Breast epithelium (tissue), 4 donors: ENCODE measurements at regions not wholly inside any gene's neighbourhood (a gene's known extent, or its start where the extent isn't known, plus 50 kb on each side); places are given as distances from the start of the nearest gene placed in this dataset.

Experiments
- DNase-seq, 2 donors: peaks; one replicate each; pipeline ENCODE4 v3.0.0-alpha.2; 2019; ENCODE audit warnings: low spot score in 2 of 2
- H3K27ac ChIP-seq, 2 donors: fragments of 200-600 bp; sonication (generic) in 1 of 2; one replicate each; pipeline ENCODE4 v1.5.1; 2016 to 2019; ENCODE audit warnings: mild to moderate bottlenecking in 1 of 2
- H3K27me3 ChIP-seq, 2 donors: fragments of 200-600 bp; sonication (generic) in 1 of 2; one replicate each; pipeline versions ENCODE4 v1.5.1 to v1.6.0; 2017 to 2019; ENCODE audit warnings: control low read depth in 1 of 2, mild to moderate bottlenecking in 1 of 2
- H3K36me3 ChIP-seq: fragments of 200-600 bp; one replicate; pipeline ENCODE4 v1.5.1; 2019
- H3K4me1 ChIP-seq, 2 donors: fragments of 200-600 bp; sonication (generic); one replicate each; pipeline ENCODE4 v1.5.1; 2016 to 2019; ENCODE audit warnings: control low read depth in 1 of 2
- H3K4me3 ChIP-seq, 3 donors: fragments of 200-600 bp; sonication (generic); 1 replicate in 2 of 3; 2 replicates in 1 of 3; pipeline ENCODE4 v1.5.1; 2016 to 2019; ENCODE audit warnings: mild to moderate bottlenecking in 3 of 3, moderate library complexity in 2 of 3
- H3K9me3 ChIP-seq, 2 donors: fragments of 200-600 bp; sonication (generic) in 1 of 2; one replicate each; pipeline ENCODE4 v1.5.1; 2016 to 2019; ENCODE audit warnings: control low read depth in 1 of 2
- POLR2A ChIP-seq: fragments of 450-650 bp; IDR thresholded peaks from one replicate; pipeline ENCODE4 v1.6.1; 2016; ENCODE audit warnings: antibody characterized with exemption, mild to moderate bottlenecking, moderate library complexity
- POLR2AphosphoS5 ChIP-seq, 3 donors: sonication (generic); formaldehyde crosslinking; IDR thresholded peaks; one replicate each; pipeline ENCODE4 v1.6.1; 2017; ENCODE audit warnings: antibody characterized with exemption in 3 of 3
- intact Hi-C: fragments of 100-400 bp; cut with DNase I; formaldehyde crosslinking; loops from one replicate; pipeline ENCODE4 v1.15.1; 2023; ENCODE audit warnings: low total_unique reads
- TF ChIP-seq, protein P1 (sequence below), 3 donors: fragments of 450-650 bp; IDR thresholded peaks; one replicate each; pipeline ENCODE4 v1.5.1; 2016 to 2017; ENCODE audit warnings: antibody characterized with exemption in 3 of 3, mild to moderate bottlenecking in 3 of 3, moderate library complexity in 3 of 3

DNA sequence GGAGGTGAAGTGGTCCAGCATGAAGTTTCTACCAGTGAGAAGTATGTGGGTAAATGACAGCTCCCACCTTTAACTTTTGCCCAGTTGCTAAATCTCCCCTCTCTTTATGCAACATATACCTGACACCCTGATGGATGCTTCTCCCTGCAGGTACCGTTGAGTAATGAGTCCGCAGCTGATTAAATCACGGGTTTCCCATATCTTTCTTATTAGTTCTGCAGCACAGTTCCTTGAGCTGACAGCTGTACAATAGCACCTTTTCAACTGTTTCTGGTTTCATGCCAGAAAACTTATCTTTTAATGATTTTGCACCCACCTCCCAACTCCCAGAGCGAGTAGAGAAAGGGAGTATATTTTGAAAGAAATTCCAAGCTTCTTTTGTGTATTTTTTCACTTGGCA, 161.0 kb upstream of the TUT7 start:
- Histone ChIP-seq H3K9me3 (no peaks in the 10 kb centered on the region), H3K4me3 (no peak overlapping the region), H3K27ac (no peak overlapping the region), H3K27me3 (no peaks in the 10 kb centered on the region), H3K36me3 (no peaks in the 10 kb centered on the region), H3K4me1 (no peaks in the 10 kb centered on the region)
- intact Hi-C loops: no loop called here
- no peak for DNase-seq
- TF ChIP-seq POLR2AphosphoS5 (IDR thresholded peaks at IDR 0.05) (no peak), POLR2A (no peak)
- TF ChIP-seq, protein P1, sequence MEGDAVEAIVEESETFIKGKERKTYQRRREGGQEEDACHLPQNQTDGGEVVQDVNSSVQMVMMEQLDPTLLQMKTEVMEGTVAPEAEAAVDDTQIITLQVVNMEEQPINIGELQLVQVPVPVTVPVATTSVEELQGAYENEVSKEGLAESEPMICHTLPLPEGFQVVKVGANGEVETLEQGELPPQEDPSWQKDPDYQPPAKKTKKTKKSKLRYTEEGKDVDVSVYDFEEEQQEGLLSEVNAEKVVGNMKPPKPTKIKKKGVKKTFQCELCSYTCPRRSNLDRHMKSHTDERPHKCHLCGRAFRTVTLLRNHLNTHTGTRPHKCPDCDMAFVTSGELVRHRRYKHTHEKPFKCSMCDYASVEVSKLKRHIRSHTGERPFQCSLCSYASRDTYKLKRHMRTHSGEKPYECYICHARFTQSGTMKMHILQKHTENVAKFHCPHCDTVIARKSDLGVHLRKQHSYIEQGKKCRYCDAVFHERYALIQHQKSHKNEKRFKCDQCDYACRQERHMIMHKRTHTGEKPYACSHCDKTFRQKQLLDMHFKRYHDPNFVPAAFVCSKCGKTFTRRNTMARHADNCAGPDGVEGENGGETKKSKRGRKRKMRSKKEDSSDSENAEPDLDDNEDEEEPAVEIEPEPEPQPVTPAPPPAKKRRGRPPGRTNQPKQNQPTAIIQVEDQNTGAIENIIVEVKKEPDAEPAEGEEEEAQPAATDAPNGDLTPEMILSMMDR (IDR thresholded peaks at IDR 0.05): no peak

DNA sequence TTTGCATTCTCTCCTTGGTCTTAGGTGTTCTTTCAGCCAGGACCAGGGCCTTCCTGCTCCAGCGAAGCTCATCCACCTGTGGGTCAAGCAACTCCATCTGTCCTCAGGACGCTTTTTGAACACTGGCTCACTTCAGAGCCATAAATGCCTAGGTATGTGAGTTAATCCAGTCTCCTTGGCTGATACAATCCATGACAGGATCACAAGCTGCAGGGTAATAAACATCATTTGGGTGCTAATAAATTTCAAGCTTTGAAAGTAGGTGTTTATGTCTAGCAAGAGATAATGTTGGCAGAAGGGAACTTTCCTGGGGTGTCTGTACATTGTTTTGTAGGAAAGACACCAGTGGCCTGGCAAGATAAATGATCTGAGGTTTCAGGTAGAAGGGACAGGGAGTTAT, 159.2 kb upstream of the TUT7 start:
- no peaks in the 10 kb centered on the region for H3K9me3 ChIP-seq
- H3K27me3 ChIP-seq: no peaks in the 10 kb centered on the region
- intact Hi-C loops: no loop called here
- H3K4me3 ChIP-seq: no peak overlapping the region
- no peak overlapping the region for H3K27ac ChIP-seq
- H3K36me3 ChIP-seq: no peaks in the 10 kb centered on the region
- H3K4me1 ChIP-seq: no peaks in the 10 kb centered on the region
- no peak for DNase-seq
- TF ChIP-seq POLR2AphosphoS5 (IDR thresholded peaks at IDR 0.05): no peak
- TF ChIP-seq, protein P1 (IDR thresholded peaks at IDR 0.05): no peak

DNA sequence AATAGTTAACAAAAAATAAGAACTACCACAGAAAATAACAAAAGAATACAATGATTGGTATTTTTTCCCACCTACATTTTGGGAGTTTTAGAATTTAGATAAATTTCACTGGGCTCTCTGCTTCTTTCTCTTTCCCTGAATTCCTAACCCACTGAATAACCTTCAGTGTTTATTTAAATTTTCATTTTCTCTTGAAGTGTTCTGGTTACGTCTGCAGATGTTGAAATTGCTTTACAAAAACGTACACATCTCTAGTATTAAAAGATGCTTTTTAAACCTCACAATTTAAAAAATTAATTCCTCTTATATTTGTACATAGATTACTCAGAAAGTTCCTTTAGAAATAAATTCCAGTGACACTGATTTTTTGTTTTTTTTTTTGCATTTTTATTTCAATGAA, 158.7 kb upstream of the TUT7 start:
- intact Hi-C loops: no loop called here
- Histone ChIP-seq H3K27ac (no peak overlapping the region), H3K36me3 (no peaks in the 10 kb centered on the region), H3K9me3 (no peaks in the 10 kb centered on the region), H3K4me3 (no peak overlapping the region), H3K4me1 (no peaks in the 10 kb centered on the region), H3K27me3 (no peaks in the 10 kb centered on the region)
- no peak for DNase-seq
- TF ChIP-seq, protein P1 (IDR thresholded peaks at IDR 0.05): no peak
- TF ChIP-seq POLR2AphosphoS5 (IDR thresholded peaks at IDR 0.05): no peak
- TF ChIP-seq POLR2A: no peak

DNA sequence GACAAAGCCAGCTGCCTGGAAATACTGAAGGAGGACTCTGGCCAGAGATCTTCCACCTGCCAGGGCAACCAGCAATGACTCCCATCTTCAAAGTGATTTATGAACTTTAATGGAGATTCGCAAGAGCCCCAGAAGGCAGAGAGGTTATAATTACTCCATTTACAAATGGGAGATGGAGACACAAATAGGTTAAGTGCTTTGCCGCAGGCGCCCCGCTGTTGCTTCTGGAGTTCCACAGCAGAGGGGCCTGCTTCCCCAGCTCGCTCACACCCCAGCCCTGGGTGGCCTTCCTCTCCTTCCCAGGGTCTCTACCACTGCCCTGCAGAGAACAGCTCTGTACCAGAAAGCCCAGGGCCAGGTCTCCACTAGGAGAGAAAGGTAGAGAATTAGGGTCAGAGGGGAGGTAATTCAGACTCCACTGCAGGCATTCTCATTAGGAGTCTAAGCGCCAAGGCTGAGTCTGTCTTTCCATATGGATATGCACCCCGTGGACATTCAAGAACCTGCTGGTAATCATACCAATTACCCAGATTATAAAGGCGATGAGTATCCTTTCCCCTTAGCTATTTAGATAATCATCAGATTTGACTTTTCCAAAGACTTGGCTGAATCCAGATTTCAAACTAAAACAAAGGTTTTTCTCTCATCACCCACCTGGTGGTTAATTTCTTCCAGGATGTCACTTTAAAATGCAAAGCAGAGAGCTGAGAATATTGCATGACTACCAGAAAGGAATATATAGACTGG, 157.6 kb upstream of the TUT7 start:
- intact Hi-C loops: no loop called here
- no peaks in the 10 kb centered on the region for H3K9me3 ChIP-seq

DNA sequence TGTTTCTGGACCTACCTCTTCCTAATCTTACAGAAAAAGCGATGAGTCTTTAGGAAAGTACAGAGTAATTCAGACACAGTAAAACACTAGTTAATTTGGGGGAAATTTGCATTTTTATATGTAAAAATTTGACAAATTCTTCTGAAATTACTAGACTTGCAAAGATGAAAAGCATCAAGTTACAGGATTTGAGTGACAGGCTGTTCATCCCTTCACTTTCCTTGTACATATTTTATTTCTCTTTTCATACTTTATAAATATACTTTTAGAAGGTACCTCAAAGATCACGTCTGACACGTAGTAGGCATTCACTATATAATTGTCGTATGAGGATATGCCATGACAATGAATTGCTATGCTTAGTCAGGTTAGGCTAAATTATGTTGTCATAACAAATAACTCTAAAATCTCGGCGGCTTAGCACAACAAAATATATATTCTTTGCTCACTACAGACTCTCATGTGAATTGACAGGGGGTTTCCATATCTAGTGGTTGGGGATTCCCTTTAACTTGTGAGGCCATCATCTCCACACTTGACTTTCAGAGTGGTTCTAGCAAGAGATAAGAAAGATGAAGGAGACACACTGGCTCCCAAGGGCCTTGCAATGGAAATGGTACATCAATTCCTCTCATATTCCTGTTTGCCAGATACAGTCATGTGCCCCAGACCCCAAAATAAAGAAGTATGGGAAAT, 154.1 kb upstream of the TUT7 start:
- Histone ChIP-seq H3K27me3 (no peaks in the 10 kb centered on the region), H3K27ac (no peak overlapping the region), H3K36me3 (no peaks in the 10 kb centered on the region), H3K9me3 (no peaks in the 10 kb centered on the region), H3K4me3 (no peak overlapping the region), H3K4me1 (no peaks in the 10 kb centered on the region)
- intact Hi-C loops: no loop called here
- TF ChIP-seq POLR2AphosphoS5 (IDR thresholded peaks at IDR 0.05): no peak
- no peak for DNase-seq

More for the DNA sequence above, 157.6 kb upstream of the TUT7 start:
- no peaks in the 10 kb centered on the region for H3K4me1 ChIP-seq
- no peaks in the 10 kb centered on the region for H3K36me3 ChIP-seq
- H3K4me3 ChIP-seq: no peak overlapping the region
- TF ChIP-seq POLR2A (no peak), POLR2AphosphoS5 (IDR thresholded peaks at IDR 0.05) (no peak)
- TF ChIP-seq, protein P1 (IDR thresholded peaks at IDR 0.05): no peak
- DNase-seq: no peak
- H3K27ac ChIP-seq: no peak overlapping the region
- no peaks in the 10 kb centered on the region for H3K27me3 ChIP-seq
